ENCODE measurements at regions not wholly inside any gene's neighbourhood (a gene's known extent, or its start where the extent isn't known, plus 50 kb on each side); places are given as distances from the start of the nearest gene placed in this dataset.
A peak's percentile ranks its signal among the peaks of the same experiment; 100 is the strongest.

DNA sequence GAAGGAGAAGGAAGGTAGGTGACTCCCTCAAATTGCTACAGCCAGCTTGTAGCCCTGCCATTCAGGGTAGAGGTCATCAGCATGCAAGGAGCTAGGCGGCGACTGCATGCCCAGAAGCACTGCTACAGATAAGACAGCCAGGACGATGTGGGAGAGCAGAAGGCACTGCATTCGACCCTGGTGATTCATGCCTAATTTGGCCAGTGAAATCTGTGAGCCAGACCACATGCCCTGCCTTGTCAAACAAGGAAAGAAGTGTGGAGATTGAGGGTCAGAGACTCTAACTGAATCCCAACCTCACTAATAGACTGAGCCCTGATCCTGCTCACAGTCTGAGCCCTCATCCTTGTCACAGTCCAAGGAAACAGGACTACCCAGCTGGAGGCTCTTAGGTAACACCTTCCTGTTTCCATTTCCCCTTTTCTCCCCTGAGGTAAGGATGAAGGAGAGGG is 86.6 kb downstream of the LINGO1 start:
- peak; percentile 81 for TF ChIP-seq SPI1 (IDR thresholded peaks at IDR 0.05; ENCODE audit: borderline replicate concordance, low read depth)
- peak; percentile 49; the same call in 1 of the 2 replicates for TF ChIP-seq POLR2AphosphoS5 (IDR thresholded peaks at IDR 0.05; ENCODE audit: low read depth)
- TF ChIP-seq GABPA (IDR thresholded peaks at IDR 0.05; ENCODE audit: low read depth) = no peak
- TF ChIP-seq, protein P1, sequence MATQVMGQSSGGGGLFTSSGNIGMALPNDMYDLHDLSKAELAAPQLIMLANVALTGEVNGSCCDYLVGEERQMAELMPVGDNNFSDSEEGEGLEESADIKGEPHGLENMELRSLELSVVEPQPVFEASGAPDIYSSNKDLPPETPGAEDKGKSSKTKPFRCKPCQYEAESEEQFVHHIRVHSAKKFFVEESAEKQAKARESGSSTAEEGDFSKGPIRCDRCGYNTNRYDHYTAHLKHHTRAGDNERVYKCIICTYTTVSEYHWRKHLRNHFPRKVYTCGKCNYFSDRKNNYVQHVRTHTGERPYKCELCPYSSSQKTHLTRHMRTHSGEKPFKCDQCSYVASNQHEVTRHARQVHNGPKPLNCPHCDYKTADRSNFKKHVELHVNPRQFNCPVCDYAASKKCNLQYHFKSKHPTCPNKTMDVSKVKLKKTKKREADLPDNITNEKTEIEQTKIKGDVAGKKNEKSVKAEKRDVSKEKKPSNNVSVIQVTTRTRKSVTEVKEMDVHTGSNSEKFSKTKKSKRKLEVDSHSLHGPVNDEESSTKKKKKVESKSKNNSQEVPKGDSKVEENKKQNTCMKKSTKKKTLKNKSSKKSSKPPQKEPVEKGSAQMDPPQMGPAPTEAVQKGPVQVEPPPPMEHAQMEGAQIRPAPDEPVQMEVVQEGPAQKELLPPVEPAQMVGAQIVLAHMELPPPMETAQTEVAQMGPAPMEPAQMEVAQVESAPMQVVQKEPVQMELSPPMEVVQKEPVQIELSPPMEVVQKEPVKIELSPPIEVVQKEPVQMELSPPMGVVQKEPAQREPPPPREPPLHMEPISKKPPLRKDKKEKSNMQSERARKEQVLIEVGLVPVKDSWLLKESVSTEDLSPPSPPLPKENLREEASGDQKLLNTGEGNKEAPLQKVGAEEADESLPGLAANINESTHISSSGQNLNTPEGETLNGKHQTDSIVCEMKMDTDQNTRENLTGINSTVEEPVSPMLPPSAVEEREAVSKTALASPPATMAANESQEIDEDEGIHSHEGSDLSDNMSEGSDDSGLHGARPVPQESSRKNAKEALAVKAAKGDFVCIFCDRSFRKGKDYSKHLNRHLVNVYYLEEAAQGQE (IDR thresholded peaks at IDR 0.05; ENCODE audit: insufficient replicate concordance, low read depth) = no peak
- TF ChIP-seq, protein P2, sequence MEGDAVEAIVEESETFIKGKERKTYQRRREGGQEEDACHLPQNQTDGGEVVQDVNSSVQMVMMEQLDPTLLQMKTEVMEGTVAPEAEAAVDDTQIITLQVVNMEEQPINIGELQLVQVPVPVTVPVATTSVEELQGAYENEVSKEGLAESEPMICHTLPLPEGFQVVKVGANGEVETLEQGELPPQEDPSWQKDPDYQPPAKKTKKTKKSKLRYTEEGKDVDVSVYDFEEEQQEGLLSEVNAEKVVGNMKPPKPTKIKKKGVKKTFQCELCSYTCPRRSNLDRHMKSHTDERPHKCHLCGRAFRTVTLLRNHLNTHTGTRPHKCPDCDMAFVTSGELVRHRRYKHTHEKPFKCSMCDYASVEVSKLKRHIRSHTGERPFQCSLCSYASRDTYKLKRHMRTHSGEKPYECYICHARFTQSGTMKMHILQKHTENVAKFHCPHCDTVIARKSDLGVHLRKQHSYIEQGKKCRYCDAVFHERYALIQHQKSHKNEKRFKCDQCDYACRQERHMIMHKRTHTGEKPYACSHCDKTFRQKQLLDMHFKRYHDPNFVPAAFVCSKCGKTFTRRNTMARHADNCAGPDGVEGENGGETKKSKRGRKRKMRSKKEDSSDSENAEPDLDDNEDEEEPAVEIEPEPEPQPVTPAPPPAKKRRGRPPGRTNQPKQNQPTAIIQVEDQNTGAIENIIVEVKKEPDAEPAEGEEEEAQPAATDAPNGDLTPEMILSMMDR (IDR thresholded peaks at IDR 0.05; ENCODE audit: insufficient read depth, low read length) = no peak
- Histone ChIP-seq H3K27ac (replicated peaks) (no peak overlapping the region), H3K4me3 (replicated peaks; ENCODE audit: insufficient read depth, low read length) (no peak overlapping the region), H3K27me3 (ENCODE audit: insufficient read depth, poor library complexity, severe bottlenecking) (no peaks in the 10 kb centered on the region)
- peak in 1 of 2 experiments; percentile 22 for DNase-seq (ENCODE audit: low read depth in 1 of 2, low spot score in 1 of 2)

DNA sequence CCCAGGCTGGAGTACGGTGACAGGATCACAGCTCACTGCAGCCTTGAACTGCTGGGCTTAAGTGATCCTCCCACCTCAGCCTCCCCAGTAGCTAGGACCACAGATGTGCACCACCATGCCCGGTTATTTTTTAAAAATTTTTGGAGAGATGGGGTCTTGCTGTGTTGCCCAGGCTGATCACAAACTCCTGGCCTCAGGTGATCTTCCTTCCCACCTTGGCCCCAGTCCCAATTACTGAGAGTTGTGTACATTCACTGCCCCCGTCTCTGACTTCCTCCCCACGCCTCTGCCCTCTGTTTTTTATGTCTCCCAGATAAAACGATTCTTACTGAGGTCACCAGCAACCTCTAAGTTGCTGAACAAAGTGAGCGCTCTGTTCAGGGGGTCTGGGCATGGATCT is 87.7 kb downstream of the LINGO1 start:
- DNase-seq (ENCODE audit: low read depth in 1 of 2, low spot score in 1 of 2) = no peak
- no peak for TF ChIP-seq SPI1 (IDR thresholded peaks at IDR 0.05; ENCODE audit: borderline replicate concordance, low read depth)
- TF ChIP-seq POLR2AphosphoS5 (IDR thresholded peaks at IDR 0.05; ENCODE audit: low read depth) = no peak
- TF ChIP-seq, protein P2 (IDR thresholded peaks at IDR 0.05; ENCODE audit: insufficient read depth, low read length) = no peak
- TF ChIP-seq, protein P1 (IDR thresholded peaks at IDR 0.05; ENCODE audit: insufficient replicate concordance, low read depth) = no peak
- no peak for TF ChIP-seq GABPA (IDR thresholded peaks at IDR 0.05; ENCODE audit: low read depth)
- Histone ChIP-seq H3K4me3 (replicated peaks; ENCODE audit: insufficient read depth, low read length) (no peak overlapping the region), H3K27ac (replicated peaks) (no peak overlapping the region), H3K27me3 (ENCODE audit: insufficient read depth, poor library complexity, severe bottlenecking) (no peaks in the 10 kb centered on the region)

DNA sequence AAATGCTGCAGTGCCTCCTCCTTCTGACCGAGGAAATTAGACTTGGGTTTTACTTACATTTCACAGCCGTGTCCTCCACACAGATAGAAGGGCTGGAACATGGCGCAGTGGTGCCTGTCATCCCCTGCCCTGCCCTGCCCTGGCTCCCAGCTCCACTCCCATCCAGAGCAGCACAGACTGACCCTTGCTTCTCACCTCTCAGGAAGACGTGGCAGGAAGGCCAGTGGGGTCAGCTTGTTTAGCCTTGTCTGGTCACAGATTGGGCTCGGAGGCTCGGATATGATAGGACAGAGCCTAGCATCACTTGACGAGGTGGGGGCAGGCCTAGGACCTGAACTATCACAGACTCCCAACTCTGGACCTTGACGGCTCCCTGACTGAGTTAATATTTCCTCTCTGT is 88.5 kb downstream of the LINGO1 start:
- H3K27me3 ChIP-seq (ENCODE audit: insufficient read depth, poor library complexity, severe bottlenecking) = no peaks in the 10 kb centered on the region
- H3K27ac ChIP-seq (replicated peaks) = no peak overlapping the region
- DNase-seq (ENCODE audit: low read depth in 1 of 2, low spot score in 1 of 2) = no peak
- H3K4me3 ChIP-seq (replicated peaks; ENCODE audit: insufficient read depth, low read length) = no peak overlapping the region
- TF ChIP-seq, protein P2 (IDR thresholded peaks at IDR 0.05; ENCODE audit: insufficient read depth, low read length) = no peak
- no peak for TF ChIP-seq GABPA (IDR thresholded peaks at IDR 0.05; ENCODE audit: low read depth)
- TF ChIP-seq SPI1 (IDR thresholded peaks at IDR 0.05; ENCODE audit: borderline replicate concordance, low read depth) = no peak
- TF ChIP-seq, protein P1 (IDR thresholded peaks at IDR 0.05; ENCODE audit: insufficient replicate concordance, low read depth) = no peak
- TF ChIP-seq POLR2AphosphoS5 (IDR thresholded peaks at IDR 0.05; ENCODE audit: low read depth) = no peak
